DND-41 (cell line): ENCODE measurements at regions not wholly inside any gene's neighbourhood (a gene's known extent, or its start where the extent isn't known, plus 50 kb on each side); places are given as distances from the start of the nearest gene placed in this dataset.

Experiments
- ATAC-seq: fragments of 200-7000 bp; cut with Tn5 transposase; 3 replicates; pipeline ENCODE4 v1.9.1; 2021; ENCODE audit warnings: low read depth; ENCODE audit not compliant: insufficient read depth
- DNase-seq: peaks from one replicate; pipeline ENCODE4 v3.0.0-alpha.2; 2020
- H2AFZ ChIP-seq: 2 replicates; pipeline ENCODE4 v1.6.0; 2012; ENCODE audit warnings: low read depth, low read length
- H3K27ac ChIP-seq: 2 replicates; pipeline ENCODE4 v1.5.1; 2012; ENCODE audit warnings: low read length, inconsistent platforms
- H3K27me3 ChIP-seq: fragments of 200-600 bp; sonication (generic); 2 replicates; pipeline ENCODE4 v1.6.0; 2012; ENCODE audit warnings: low read length, mild to moderate bottlenecking, inconsistent platforms; ENCODE audit not compliant: insufficient read depth, poor library complexity
- H3K36me3 ChIP-seq: 2 replicates; pipeline ENCODE4 v1.5.1; 2012; ENCODE audit warnings: low read length, inconsistent platforms; ENCODE audit not compliant: insufficient read depth
- H3K4me1 ChIP-seq: 2 replicates; pipeline ENCODE4 v1.5.1; 2012; ENCODE audit warnings: mild to moderate bottlenecking, low read length; ENCODE audit not compliant: insufficient read depth
- H3K4me2 ChIP-seq: 2 replicates; pipeline ENCODE4 v1.6.0; 2012; ENCODE audit warnings: mild to moderate bottlenecking, moderate library complexity, low read length, inconsistent platforms; ENCODE audit not compliant: insufficient read depth
- H3K4me3 ChIP-seq, 2 experiments: fragments of 200-600 bp in 1 of 2; shearing (Covaris generic) in 1 of 2; 2 replicates each; pipeline ENCODE4 v1.5.1; 2012 to 2016; ENCODE audit warnings: inconsistent platforms in 2 of 2, low read length in 2 of 2, mild to moderate bottlenecking in 2 of 2, low read depth in 1 of 2, moderate library complexity in 1 of 2
- H3K79me2 ChIP-seq: 2 replicates; pipeline ENCODE4 v1.6.0; 2012; ENCODE audit warnings: low read length, inconsistent platforms; ENCODE audit not compliant: insufficient read depth
- H3K9ac ChIP-seq: 2 replicates; pipeline ENCODE4 v1.6.0; 2012; ENCODE audit warnings: low read depth, mild to moderate bottlenecking, inconsistent platforms, low read length, moderate library complexity
- H3K9me3 ChIP-seq: 2 replicates; pipeline ENCODE4 v1.5.1; 2012; ENCODE audit warnings: low read length, moderate library complexity, mild to moderate bottlenecking, inconsistent platforms; ENCODE audit not compliant: insufficient read depth, severe bottlenecking
- H4K20me1 ChIP-seq: 2 replicates; pipeline ENCODE4 v1.6.0; 2012; ENCODE audit warnings: low read length; ENCODE audit not compliant: insufficient read depth
- CTCF ChIP-seq: IDR thresholded peaks from 2 replicates; pipeline ENCODE4 v1.5.1; 2012; ENCODE audit warnings: borderline replicate concordance, low read length, moderate library complexity, mild to moderate bottlenecking; ENCODE audit not compliant: poor library complexity, severe bottlenecking; ENCODE audit errors: extremely low read depth
- EZH2 ChIP-seq: IDR thresholded peaks from 3 replicates; pipeline ENCODE4 v1.6.1; 2012; ENCODE audit warnings: borderline replicate concordance, low read depth, mild to moderate bottlenecking, moderate library complexity, low read length, inconsistent platforms; ENCODE audit not compliant: severe bottlenecking

DNA sequence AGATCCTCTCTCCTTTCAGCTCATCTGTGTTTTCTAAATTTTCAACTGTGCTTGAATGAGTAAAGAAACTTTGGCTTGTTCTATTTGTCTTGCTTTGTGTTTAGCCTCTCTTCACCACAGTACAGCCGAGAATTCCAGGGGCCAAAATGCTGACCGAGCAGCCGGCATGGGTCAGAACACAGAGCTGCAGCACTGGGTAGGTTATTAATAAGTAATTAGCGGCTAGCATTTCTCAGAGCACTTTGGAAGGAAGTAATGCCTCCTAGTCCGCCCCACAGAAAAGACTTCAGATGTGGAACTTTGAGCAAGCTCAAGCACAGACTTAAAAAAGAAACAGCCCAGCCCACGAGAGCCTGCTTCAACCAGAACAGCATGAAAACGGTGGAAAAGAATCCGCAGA lies 343.9 kb downstream of the ARRDC4 start:
- H3K27me3 ChIP-seq, result peaks cover 24% of the 10 kb centered on the region

DNA sequence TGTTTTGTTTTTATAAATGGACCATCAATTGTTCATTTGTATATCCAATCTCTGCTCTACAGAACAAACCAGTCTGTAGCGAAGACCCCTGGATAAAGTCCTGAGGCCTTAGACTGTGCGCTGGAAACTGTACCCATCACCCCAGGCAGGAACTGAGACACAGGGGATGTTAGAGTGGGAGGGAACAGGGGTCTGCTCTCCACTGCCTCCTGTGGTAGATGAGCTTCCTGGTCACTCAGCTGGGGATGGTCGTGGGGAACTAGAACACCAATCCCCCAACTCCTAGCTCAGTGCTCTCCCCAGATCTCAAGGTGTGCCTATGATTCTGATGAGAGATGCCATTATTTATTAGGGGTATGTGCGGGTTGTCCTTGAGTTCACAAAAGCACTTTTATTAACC lies 340.2 kb upstream of the IGF1R start:
- H3K27ac ChIP-seq, result no peak overlapping the region
- H3K4me1 ChIP-seq, result peaks cover 2% of the 10 kb centered on the region; the same call in 1 of the 2 replicates
- H3K9ac ChIP-seq, result no peak overlapping the region
- H3K4me3 ChIP-seq, result no peak overlapping the region
- no peaks in the 10 kb centered on the region for H3K79me2 ChIP-seq
- DNase-seq, result no peak
- no peak for ATAC-seq
- no peak overlapping the region for H3K4me2 ChIP-seq
- H2AFZ ChIP-seq, result no peak overlapping the region
- TF ChIP-seq EZH2, result no peak
- TF ChIP-seq CTCF, result peak; percentile 33
- no peaks in the 10 kb centered on the region for H3K36me3 ChIP-seq
- no peaks in the 10 kb centered on the region for H4K20me1 ChIP-seq
- peaks cover 14% of the 10 kb centered on the region for H3K27me3 ChIP-seq
- H3K9me3 ChIP-seq, result no peaks in the 10 kb centered on the region

More for the DNA sequence above, 343.9 kb downstream of the ARRDC4 start:
- no peak overlapping the region for H3K4me3 ChIP-seq
- no peak overlapping the region for H3K9ac ChIP-seq
- ATAC-seq, result no peak
- no peaks in the 10 kb centered on the region for H3K9me3 ChIP-seq
- TF ChIP-seq EZH2 (no peak), CTCF (no peak)
- no peaks in the 10 kb centered on the region for H3K79me2 ChIP-seq
- no peaks in the 10 kb centered on the region for H3K36me3 ChIP-seq
- H3K27ac ChIP-seq, result no peak overlapping the region
- H4K20me1 ChIP-seq, result no peaks in the 10 kb centered on the region
- no peak for DNase-seq
- no peaks in the 10 kb centered on the region for H3K4me1 ChIP-seq
- H3K4me2 ChIP-seq, result no peak overlapping the region
- no peak overlapping the region for H2AFZ ChIP-seq

DNA sequence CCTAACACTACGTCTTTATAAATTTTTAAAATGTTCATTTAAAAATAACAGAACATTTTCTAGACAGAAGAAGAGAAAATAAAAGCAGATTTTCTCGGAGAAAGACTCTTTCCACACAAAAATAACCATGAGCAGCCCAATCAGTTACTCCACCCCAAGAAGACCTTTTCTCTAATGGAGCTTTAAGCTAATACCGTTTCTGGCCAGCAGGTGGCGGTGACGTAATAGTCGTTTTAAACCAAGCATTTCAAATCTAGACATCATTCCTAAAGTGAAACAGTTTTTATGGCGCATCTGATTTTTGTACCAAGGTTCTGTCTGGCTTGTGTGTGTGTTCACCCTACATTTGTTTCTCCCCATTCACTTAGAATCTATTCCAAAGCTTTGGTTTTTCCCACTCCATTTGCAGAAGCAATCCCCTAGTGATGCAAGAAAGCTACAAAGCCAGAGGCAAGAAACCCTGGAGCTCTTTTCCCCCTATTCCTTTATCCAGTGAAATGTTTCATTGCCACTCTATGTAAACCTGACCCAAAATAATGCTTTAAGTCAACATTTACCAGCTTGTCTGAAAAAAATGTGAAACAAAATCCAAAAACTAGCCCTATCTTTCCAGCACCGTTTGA lies 336.7 kb upstream of the IGF1R start:
- Histone ChIP-seq H3K27ac (no peak overlapping the region), H3K4me1 (peaks cover 2% of the 10 kb centered on the region; the same call in 1 of the 2 replicates), H3K4me3 (no peak overlapping the region), H3K27me3 (no peaks in the 10 kb centered on the region), H3K79me2 (no peaks in the 10 kb centered on the region), H3K9ac (no peak overlapping the region), H3K4me2 (peak overlapping the region; percentile 30), H4K20me1 (no peaks in the 10 kb centered on the region), H3K36me3 (no peaks in the 10 kb centered on the region), H3K9me3 (no peaks in the 10 kb centered on the region), H2AFZ (peak overlapping the region; percentile 13; the same call in 1 of the 2 replicates)
- DNase-seq (peak; percentile 74), ATAC-seq (peak; percentile 55; the same call in 2 of the 3 replicates)
- TF ChIP-seq EZH2, result no peak
- peak; percentile 85 for TF ChIP-seq CTCF

DNA sequence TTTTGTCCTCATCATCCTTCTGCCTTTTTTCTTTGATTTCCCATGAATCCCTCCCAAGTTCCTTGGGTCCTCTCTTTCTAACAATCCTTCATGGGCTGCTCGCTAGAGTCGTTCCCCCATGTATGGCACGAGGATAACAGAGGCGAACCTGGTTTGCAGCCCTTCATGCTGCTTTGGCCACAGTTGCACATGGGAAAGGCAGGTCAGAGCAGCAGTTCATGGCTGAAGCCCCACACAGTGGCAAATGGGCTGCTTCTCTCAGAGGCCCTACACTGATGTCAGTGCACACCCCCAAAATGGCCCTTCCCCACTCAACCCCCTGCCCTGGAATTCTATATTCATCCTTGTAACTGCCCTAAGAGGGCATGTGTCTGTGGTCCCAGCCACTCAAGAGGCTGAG lies 335.4 kb upstream of the IGF1R start:
- Histone ChIP-seq H3K36me3 (no peaks in the 10 kb centered on the region), H4K20me1 (no peaks in the 10 kb centered on the region), H3K9me3 (no peaks in the 10 kb centered on the region), H3K27me3 (no peaks in the 10 kb centered on the region), H3K4me1 (peaks cover 2% of the 10 kb centered on the region; the same call in 1 of the 2 replicates), H3K9ac (no peak overlapping the region), H3K27ac (no peak overlapping the region), H3K4me2 (no peak overlapping the region), H2AFZ (no peak overlapping the region; the same call in 1 of the 2 replicates), H3K4me3 (no peak overlapping the region), H3K79me2 (no peaks in the 10 kb centered on the region)
- ATAC-seq (no peak), DNase-seq (no peak)
- TF ChIP-seq EZH2, result no peak
- no peak for TF ChIP-seq CTCF
